Putamen (tissue), 1 donor: ENCODE measurements at regions not wholly inside any gene's neighbourhood (a gene's known extent, or its start where the extent isn't known, plus 50 kb on each side); places are given as distances from the start of the nearest gene placed in this dataset.
"Not testable (repeated sequence)": the region's sequence is repeated elsewhere in the genome, so short reads cannot be mapped to it uniquely, and the experiment has no call there.

Source experiments
- DNase-seq: peaks from one replicate; pipeline ENCODE4 v3.0.0-alpha.2; 2016; ENCODE audit warnings: low spot score

- DNase-seq = no peak
Measured at GRCh38 chr3:137820366-137820765, 56.3 kb downstream of the SOX14 start.

GRCh38 chr3:137835096-137835495 lies 71.0 kb downstream of the SOX14 start:
- no peak for DNase-seq

- no peak for DNase-seq
Measured at GRCh38 chr3:137845194-137845593, 81.1 kb downstream of the SOX14 start.

GRCh38 chr3:137845666-137846065 lies 81.6 kb downstream of the SOX14 start:
- DNase-seq = no peak

GRCh38 chr3:137852391-137852830 lies 88.3 kb downstream of the SOX14 start:
- no peak for DNase-seq

- no peak for DNase-seq
Measured at GRCh38 chr3:137854533-137855261, 90.6 kb downstream of the SOX14 start.

- DNase-seq = no peak
Measured at GRCh38 chr3:137866001-137866400, 101.9 kb downstream of the SOX14 start.

- no peak for DNase-seq
Measured at GRCh38 chr3:137866933-137867332, 102.8 kb downstream of the SOX14 start.

GRCh38 chr3:137867611-137868010 lies 103.5 kb downstream of the SOX14 start:
- no peak for DNase-seq

- no peak for DNase-seq
Measured at GRCh38 chr3:137869022-137869421, 104.9 kb downstream of the SOX14 start.

GRCh38 chr3:137872589-137872988 lies 108.5 kb downstream of the SOX14 start:
- DNase-seq = not testable (repeated sequence)

- not testable (repeated sequence) for DNase-seq
Measured at GRCh38 chr3:137896842-137897241, 113.1 kb upstream of the CLDN18 start.

- no peak for DNase-seq
Measured at GRCh38 chr3:137906985-137907649, 102.8 kb upstream of the CLDN18 start.

- no peak for DNase-seq
Measured at GRCh38 chr3:137924628-137925027, 85.3 kb upstream of the CLDN18 start.

- DNase-seq = no peak
Measured at GRCh38 chr3:137925080-137925479, 84.9 kb upstream of the CLDN18 start.

GRCh38 chr3:137926991-137927390 lies 83.0 kb upstream of the CLDN18 start:
- no peak for DNase-seq

GRCh38 chr3:137930976-137931375 lies 79.0 kb upstream of the CLDN18 start:
- DNase-seq = no peak

GRCh38 chr3:137938876-137939275 lies 71.1 kb upstream of the CLDN18 start:
- no peak for DNase-seq

- DNase-seq = no peak
Measured at GRCh38 chr3:137944593-137944992, 65.4 kb upstream of the CLDN18 start.

GRCh38 chr3:137946356-137946973 lies 63.5 kb upstream of the CLDN18 start:
- DNase-seq = peak; percentile 25

- DNase-seq = no peak
Measured at GRCh38 chr3:137947117-137947516, 62.8 kb upstream of the CLDN18 start.

GRCh38 chr3:137948400-137949072 lies 61.4 kb upstream of the CLDN18 start:
- DNase-seq = no peak

GRCh38 chr3:137958636-137959035 lies 51.3 kb upstream of the CLDN18 start:
- no peak for DNase-seq
